ENCODE measurements at regions not wholly inside any gene's neighbourhood (a gene's known extent, or its start where the extent isn't known, plus 50 kb on each side); places are given as distances from the start of the nearest gene placed in this dataset.

- TF ChIP-seq CHD7 (IDR thresholded peaks at IDR 0.05; ENCODE audit: insufficient replicate concordance, low read length) = no peak
Measured at GRCh38 chr13:111882351-111882750, 184.6 kb upstream of the SOX1 start (continued).
